NT2/D1 (cell line): ENCODE measurements at regions not wholly inside any gene's neighbourhood (a gene's known extent, or its start where the extent isn't known, plus 50 kb on each side); places are given as distances from the start of the nearest gene placed in this dataset.

Experiments used
- DNase-seq: peaks from one replicate; pipeline ENCODE4 v3.0.0-alpha.2; 2011; ENCODE audit warnings: low read depth, low spot score
- H3K27me3 ChIP-seq: 2 replicates; pipeline ENCODE4 v1.6.0; 2011; ENCODE audit warnings: mild to moderate bottlenecking; ENCODE audit not compliant: insufficient read length, insufficient read depth
- H3K36me3 ChIP-seq: 2 replicates; pipeline ENCODE4 v1.6.1; 2011; ENCODE audit warnings: mild to moderate bottlenecking, low read length, mixed read lengths; ENCODE audit not compliant: insufficient read depth, insufficient read length
- H3K4me1 ChIP-seq: 2 replicates; pipeline ENCODE4 v1.5.1; 2011; ENCODE audit not compliant: insufficient read depth, insufficient read length
- H3K4me3 ChIP-seq: 2 replicates; pipeline ENCODE4 v1.5.1; 2011; ENCODE audit warnings: low read depth; ENCODE audit not compliant: insufficient read length
- H3K9ac ChIP-seq: 2 replicates; pipeline ENCODE4 v1.6.0; 2011; ENCODE audit warnings: low read depth; ENCODE audit not compliant: insufficient read length
- H3K9me3 ChIP-seq: 2 replicates; pipeline ENCODE4 v1.5.1; 2011; ENCODE audit warnings: mild to moderate bottlenecking, low read length; ENCODE audit not compliant: insufficient read depth
- SUZ12 ChIP-seq: IDR thresholded peaks from 2 replicates; pipeline ENCODE4 v1.6.1; 2011; ENCODE audit not compliant: insufficient read length, insufficient read depth; ENCODE audit errors: extremely low read depth
- YY1 ChIP-seq: IDR thresholded peaks from 2 replicates; pipeline ENCODE4 v1.6.1; 2011; ENCODE audit not compliant: insufficient read length, insufficient read depth
- ZNF274 ChIP-seq: IDR thresholded peaks from 2 replicates; pipeline ENCODE4 v1.6.1; 2011; ENCODE audit warnings: mild to moderate bottlenecking, low read depth, low read length

DNA sequence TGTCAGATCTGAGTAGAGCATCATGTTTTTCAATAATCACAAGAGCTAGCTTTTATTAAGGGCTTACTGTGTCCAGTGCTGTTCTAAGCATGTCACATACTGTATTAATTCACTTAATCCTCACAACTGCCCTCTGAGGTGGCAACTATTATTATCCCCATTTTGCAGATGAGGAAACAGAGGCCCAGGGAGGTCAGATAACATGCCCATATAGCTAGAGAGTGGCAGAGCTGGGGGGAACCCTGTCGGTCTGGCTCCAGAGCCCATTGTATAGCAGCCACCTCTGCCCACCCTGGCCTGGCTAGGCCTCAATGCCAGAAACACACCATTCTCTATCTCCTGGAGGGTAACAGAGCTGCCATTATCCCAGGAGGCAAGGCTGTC lies 113.2 kb downstream of the B3GNT2 start:
- no peak overlapping the region for H3K4me3 ChIP-seq
- no peaks in the 10 kb centered on the region for H3K27me3 ChIP-seq
- H3K4me1 ChIP-seq, result peaks cover 12% of the 10 kb centered on the region
- no peak overlapping the region for H3K9ac ChIP-seq
- H3K36me3 ChIP-seq, result no peaks in the 10 kb centered on the region
- H3K9me3 ChIP-seq, result no peaks in the 10 kb centered on the region
- DNase-seq, result no peak
- no peak for TF ChIP-seq SUZ12
- TF ChIP-seq YY1, result no peak
- no peak for TF ChIP-seq ZNF274

GRCh38 chr2:62307469-62308389 lies 111.8 kb downstream of the B3GNT2 start:
- no peaks in the 10 kb centered on the region for H3K36me3 ChIP-seq
- no peak overlapping the region for H3K4me3 ChIP-seq
- no peaks in the 10 kb centered on the region for H3K9me3 ChIP-seq
- H3K27me3 ChIP-seq, result no peaks in the 10 kb centered on the region
- TF ChIP-seq ZNF274, result no peak
- no peak for TF ChIP-seq SUZ12
- no peak for TF ChIP-seq YY1
- no peak for DNase-seq
- H3K4me1 ChIP-seq, result peaks cover 12% of the 10 kb centered on the region
- H3K9ac ChIP-seq, result no peak overlapping the region

- no peak overlapping the region for H3K9ac ChIP-seq
- no peak for DNase-seq
- no peaks in the 10 kb centered on the region for H3K27me3 ChIP-seq
- TF ChIP-seq ZNF274 (no peak), SUZ12 (no peak), YY1 (no peak)
- H3K4me1 ChIP-seq, result peaks cover 12% of the 10 kb centered on the region
- H3K4me3 ChIP-seq, result no peak overlapping the region
- no peaks in the 10 kb centered on the region for H3K9me3 ChIP-seq
- no peaks in the 10 kb centered on the region for H3K36me3 ChIP-seq
These were observed 111.0 kb downstream of the B3GNT2 start for GRCh38 chr2:62306751-62307468.

- no peak for DNase-seq
- H3K27me3 ChIP-seq, result no peaks in the 10 kb centered on the region
- TF ChIP-seq YY1, result no peak
- no peak for TF ChIP-seq ZNF274
- TF ChIP-seq SUZ12, result no peak
- H3K9ac ChIP-seq, result peak overlapping the region; percentile 42
- H3K36me3 ChIP-seq, result no peaks in the 10 kb centered on the region
- peaks cover 12% of the 10 kb centered on the region for H3K4me1 ChIP-seq
- H3K4me3 ChIP-seq, result no peak overlapping the region
- H3K9me3 ChIP-seq, result no peaks in the 10 kb centered on the region
These were observed 109.7 kb downstream of the B3GNT2 start for GRCh38 chr2:62305421-62306176.

DNA sequence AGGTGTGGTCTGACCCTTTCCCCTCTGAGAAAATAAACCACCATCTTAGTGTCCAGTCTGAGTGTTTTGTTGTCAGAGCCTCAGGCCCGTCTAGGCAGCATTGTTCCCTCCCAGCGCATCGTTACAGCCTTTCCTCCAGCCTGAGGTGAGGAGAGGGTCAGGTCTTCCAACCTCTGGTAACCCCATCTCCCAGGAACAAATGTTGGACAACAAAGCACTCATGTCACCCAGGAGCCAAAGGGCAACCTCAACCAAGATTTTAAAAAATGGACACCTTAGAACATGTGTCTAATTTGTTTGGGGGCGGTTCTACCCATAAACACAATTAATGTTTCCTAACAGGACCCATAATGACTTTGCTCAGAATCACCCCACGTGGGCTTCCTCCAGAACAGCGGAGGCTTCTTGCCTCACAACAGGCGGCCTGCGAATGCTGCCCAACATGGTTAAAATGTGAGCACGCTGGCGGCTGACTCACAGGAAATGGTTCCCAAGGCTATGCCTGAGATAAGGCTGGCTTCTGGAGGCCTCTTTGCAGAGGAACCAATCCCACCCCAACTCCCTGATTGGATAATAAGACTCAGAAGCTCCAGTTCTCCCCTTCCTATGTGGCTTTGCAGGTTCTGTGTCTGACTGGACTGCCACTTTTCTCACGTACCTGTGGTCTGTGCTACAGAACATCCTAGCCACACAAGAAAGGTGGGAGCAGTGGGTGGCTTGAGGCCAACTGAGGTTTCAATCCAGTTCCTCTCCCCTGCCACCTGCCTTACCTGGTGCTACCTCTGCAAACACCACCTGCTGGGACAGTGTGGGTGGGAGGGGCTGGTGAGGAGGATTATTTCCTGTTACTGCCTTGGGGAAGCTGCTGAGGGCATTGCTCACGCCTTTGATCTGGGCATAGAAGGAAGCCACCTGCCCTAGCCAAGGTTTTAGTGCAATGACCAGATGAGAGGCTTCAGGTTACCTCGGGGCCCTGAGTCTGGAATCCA lies 108.8 kb downstream of the B3GNT2 start:
- TF ChIP-seq SUZ12 (no peak), YY1 (no peak), ZNF274 (no peak)
- H3K4me1 ChIP-seq, result peaks cover 12% of the 10 kb centered on the region
- DNase-seq, result no peak

GRCh38 chr2:62303788-62304187 lies 107.9 kb downstream of the B3GNT2 start:
- Histone ChIP-seq H3K9ac (no peak overlapping the region), H3K36me3 (no peaks in the 10 kb centered on the region), H3K4me1 (peaks cover 9% of the 10 kb centered on the region), H3K27me3 (no peaks in the 10 kb centered on the region), H3K4me3 (no peak overlapping the region), H3K9me3 (no peaks in the 10 kb centered on the region)
- TF ChIP-seq ZNF274 (no peak), YY1 (no peak), SUZ12 (no peak)
- no peak for DNase-seq

More for the DNA sequence above, 108.8 kb downstream of the B3GNT2 start:
- Histone ChIP-seq H3K27me3 (no peaks in the 10 kb centered on the region), H3K9me3 (no peaks in the 10 kb centered on the region), H3K9ac (no peak overlapping the region), H3K36me3 (no peaks in the 10 kb centered on the region), H3K4me3 (no peak overlapping the region)
